ENCODE measurements at regions not wholly inside any gene's neighbourhood (a gene's known extent, or its start where the extent isn't known, plus 50 kb on each side); places are given as distances from the start of the nearest gene placed in this dataset.

GRCh38 chr3:116971531-116971930, 262.0 kb downstream of the TUSC7 start:
- TF ChIP-seq POLR2A (IDR thresholded peaks at IDR 0.05) (no peak), CTCF (IDR thresholded peaks at IDR 0.05) (no peak)
